ENCODE measurements at regions not wholly inside any gene's neighbourhood (a gene's known extent, or its start where the extent isn't known, plus 50 kb on each side); places are given as distances from the start of the nearest gene placed in this dataset.

- TF ChIP-seq CTCF (IDR thresholded peaks at IDR 0.05) (no peak), POLR2A (IDR thresholded peaks at IDR 0.05) (no peak), POLR2AphosphoS5 (IDR thresholded peaks at IDR 0.05) (no peak)
These were observed 56.9 kb upstream of the INTU start for GRCh38 chr4:127575888-127576287.
